H1 (cell line): ENCODE measurements at regions not wholly inside any gene's neighbourhood (a gene's known extent, or its start where the extent isn't known, plus 50 kb on each side); places are given as distances from the start of the nearest gene placed in this dataset.

Experiments used
- ASH2L ChIP-seq: fragments of 200-600, 300-600 bp; sonication (generic); IDR thresholded peaks from one replicate; pipeline ENCODE4 v1.7.1; 2017; ENCODE audit warnings: low read length
- CHD7 ChIP-seq: fragments of 300-600 bp; sonication (generic); IDR thresholded peaks from 2 replicates; pipeline ENCODE4 v1.7.1; 2012; ENCODE audit warnings: low read length, moderate library complexity, mild to moderate bottlenecking, inconsistent platforms; ENCODE audit not compliant: insufficient replicate concordance
- CREB1 ChIP-seq: IDR thresholded peaks from 2 replicates; pipeline ENCODE4 v1.6.1; 2012; ENCODE audit warnings: inconsistent platforms
- MAFK ChIP-seq: IDR thresholded peaks from 2 replicates; pipeline ENCODE4 v1.6.1; 2012; ENCODE audit warnings: low read depth, mild to moderate bottlenecking, improper control_type of control experiment, low read length
- PHF8 ChIP-seq: fragments of 200-600 bp; sonication (generic); conservative IDR thresholded peaks from 2 replicates; pipeline ENCODE4 v1.7.1; 2012; ENCODE audit warnings: low read depth, mild to moderate bottlenecking, inconsistent platforms, low read length, moderate library complexity
- RAD21 ChIP-seq, 2 experiments: IDR thresholded peaks in 1 of 2; conservative IDR thresholded peaks in 1 of 2; 2 replicates each; pipeline ENCODE4 v1.6.1; 2011; ENCODE audit warnings: low read depth in 2 of 2, low read length in 2 of 2, improper control_type of control experiment in 1 of 2, inconsistent platforms in 1 of 2, mild to moderate bottlenecking in 1 of 2, moderate library complexity in 1 of 2
- SIX5 ChIP-seq: IDR thresholded peaks from 2 replicates; pipeline ENCODE4 v1.6.1; 2011; ENCODE audit warnings: mild to moderate bottlenecking, low read depth, low read length

- TF ChIP-seq CHD7 (no peak), SIX5 (no peak), CREB1 (no peak), RAD21 (IDR thresholded peaks at IDR 0.05 in 1 of 2, conservative IDR thresholded peaks at IDR 0.05 in 1 of 2; ENCODE audit: low read depth in 2 of 2, low read length in 2 of 2) (no peak), ASH2L (no peak), MAFK (no peak), PHF8 (no peak)
Observed at GRCh38 chr7:25978466-25978865, 173.5 kb upstream of the NFE2L3 start (continued).
